Glomerular visceral epithelial cell (primary cell): ENCODE measurements at regions not wholly inside any gene's neighbourhood (a gene's known extent, or its start where the extent isn't known, plus 50 kb on each side); places are given as distances from the start of the nearest gene placed in this dataset.

Source experiments
- DNase-seq: peaks from one replicate; pipeline ENCODE4 v3.0.0-alpha.2; 2016; ENCODE audit errors: extremely low spot score

- DNase-seq = no peak
Observed at GRCh38 chr20:40769677-40770285, 80.7 kb upstream of the MAFB start.

- no peak for DNase-seq
Observed at GRCh38 chr20:40770564-40771307, 81.7 kb upstream of the MAFB start.

DNA sequence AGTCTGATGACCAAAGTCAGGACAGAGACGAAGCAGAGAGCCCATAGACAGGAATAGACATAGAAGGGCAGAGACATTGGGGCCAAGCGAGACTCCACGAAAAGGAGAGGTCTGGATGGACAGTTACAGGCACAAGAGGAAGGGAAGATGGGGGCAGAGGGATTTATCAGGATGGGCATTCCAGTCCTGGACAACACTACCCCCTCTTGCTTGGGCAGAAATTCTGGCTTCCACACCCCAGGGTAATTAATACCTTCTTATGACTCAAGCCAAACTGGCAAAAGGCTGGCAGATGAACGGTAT, 82.2 kb upstream of the MAFB start:
- DNase-seq = no peak

- DNase-seq = no peak
Observed at GRCh38 chr20:40771848-40772511, 82.9 kb upstream of the MAFB start.

DNA sequence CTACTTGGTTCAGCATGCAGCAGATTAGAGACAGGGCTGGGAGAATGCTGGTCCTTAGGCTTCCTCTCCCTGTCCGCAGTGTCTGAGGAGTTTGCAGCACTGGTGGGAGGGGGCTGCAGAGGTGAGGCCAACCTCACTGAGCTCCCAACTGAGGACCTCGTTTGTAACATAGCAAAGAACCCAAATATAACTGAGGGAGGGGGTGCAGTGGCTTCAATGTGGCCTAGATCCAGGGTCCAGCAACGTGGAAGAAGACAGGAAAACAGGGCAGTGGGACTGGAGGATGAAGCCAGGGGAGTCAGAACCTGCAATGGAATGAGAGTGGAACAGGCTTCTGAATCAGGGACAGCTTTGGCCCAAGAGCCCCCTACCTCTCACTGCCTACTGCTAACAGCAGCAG, 84.3 kb upstream of the MAFB start:
- no peak for DNase-seq

GRCh38 chr20:40774252-40774651, 85.2 kb upstream of the MAFB start:
- DNase-seq = no peak

DNA sequence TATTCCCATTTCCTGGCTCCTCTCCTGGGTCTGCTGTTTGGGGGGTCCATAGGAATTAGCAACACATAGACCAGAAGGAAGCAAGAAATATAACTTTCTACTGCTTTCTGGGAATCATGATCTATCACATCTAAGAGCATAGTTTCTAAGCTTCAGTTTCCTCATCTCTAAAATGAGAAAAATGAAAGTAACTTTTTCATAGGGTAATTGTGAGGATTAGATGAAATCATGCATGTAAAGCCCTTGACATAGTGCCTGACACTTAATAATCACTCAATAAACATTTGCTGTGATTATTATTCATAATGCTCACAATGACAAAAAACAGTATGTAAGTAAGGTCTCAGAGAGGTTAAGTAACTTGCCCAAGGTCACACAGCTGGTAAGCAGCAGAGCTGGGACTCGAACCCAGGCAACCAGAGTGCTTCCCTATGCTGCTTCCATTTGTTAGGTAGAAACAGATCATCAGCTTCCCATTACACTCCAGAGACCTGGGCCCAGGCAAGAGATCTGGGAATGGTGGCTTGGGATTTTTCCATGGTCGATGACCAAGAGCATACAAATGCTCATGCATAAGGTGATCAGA, 86.6 kb upstream of the MAFB start:
- DNase-seq = no peak

GRCh38 chr20:40776466-40777457, 87.7 kb upstream of the MAFB start:
- no peak for DNase-seq

GRCh38 chr20:40777653-40778052, 88.6 kb upstream of the MAFB start:
- DNase-seq = no peak

DNA sequence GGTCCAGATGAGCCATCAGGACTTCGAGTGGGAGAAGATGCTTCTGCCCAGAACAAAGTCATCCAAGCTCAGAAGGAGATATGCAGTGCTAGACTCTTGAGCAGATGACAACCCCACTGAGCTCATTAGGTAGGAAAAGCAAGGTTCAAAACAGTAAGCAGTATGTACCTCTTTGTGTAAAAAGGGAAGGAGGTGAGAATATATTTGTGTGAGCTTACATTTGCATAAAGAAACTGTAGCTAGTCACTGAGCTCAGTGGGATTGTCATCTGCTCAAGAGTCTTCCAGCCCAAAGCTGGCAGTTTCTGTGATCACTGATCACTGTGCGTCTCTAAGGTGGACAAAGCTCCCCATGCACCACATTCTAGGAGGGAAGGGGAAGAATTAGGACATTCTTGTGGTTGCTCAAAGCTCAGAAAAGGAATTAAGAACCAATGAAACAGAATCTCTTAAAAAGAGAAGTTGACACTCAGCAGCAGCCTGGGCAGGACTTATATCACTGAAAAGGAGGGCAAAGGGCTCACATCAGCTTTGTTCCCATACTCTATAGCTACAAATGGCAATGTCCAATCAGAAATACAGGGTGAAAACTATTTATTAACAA, 90.0 kb upstream of the MAFB start:
- no peak for DNase-seq

- DNase-seq = no peak
Observed at GRCh38 chr20:40781327-40782042, 92.4 kb upstream of the MAFB start.

- DNase-seq = no peak
Observed at GRCh38 chr20:40782043-40782368, 93.0 kb upstream of the MAFB start.

DNA sequence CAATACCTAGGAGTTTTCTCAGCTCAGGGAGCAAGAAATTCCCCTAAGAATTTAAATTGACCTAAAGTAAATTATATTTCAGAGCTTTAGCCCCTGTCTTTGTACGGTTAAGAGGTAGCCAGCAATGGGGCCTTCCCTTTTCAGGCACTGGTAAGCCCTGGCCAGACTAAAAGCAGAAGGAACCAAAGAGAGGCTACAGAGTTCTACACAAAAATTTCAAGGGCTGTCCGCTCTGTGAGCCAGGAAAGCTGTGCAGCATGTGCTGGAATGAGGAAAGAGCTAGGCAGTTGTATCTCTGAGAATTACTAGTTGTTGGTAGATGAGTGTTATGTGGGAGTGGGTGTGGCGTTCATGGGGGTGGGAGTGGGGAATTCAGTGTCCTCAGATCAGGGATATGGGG, 96.3 kb upstream of the MAFB start:
- no peak for DNase-seq

DNA sequence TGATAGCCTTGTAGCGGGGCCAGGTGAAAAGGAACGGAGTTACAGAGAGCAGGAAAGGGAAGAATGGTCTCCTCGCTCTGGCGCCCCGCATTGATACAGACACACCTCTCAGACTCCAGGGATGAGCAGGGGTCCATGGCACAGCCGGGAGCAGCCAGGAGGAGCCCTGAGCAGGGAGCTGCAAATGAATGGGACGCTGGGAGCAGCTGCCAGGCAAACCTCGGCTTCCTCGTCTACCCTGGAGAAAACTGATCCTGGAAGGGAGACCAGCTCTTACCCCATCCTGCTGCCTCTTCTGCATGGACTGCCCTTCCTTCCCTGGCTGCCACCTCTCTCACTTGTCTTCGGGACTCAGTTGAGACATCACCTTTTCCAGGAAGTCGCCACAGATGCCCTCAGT, 97.3 kb upstream of the MAFB start:
- DNase-seq = no peak

DNA sequence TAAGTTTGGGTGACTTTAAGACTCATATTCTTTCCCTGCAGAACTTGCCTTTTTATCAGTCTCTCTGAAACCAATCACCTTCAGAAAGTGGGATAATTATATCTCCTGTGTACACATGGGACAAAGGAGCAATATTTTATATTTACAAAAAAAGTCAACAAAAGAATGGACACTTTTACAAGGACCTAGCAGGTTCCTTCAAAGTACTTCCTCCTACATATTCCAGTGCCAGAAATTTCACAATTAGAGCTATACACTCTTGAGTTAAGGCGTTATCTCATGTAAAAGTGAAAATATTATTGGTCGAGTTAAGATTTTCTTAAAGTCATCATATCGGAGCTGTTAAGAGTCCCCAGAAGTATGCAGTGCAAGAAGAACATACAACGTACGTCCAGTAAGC, 98.9 kb upstream of the MAFB start:
- no peak for DNase-seq

- no peak for DNase-seq
Observed at GRCh38 chr20:40797425-40797824, 108.4 kb upstream of the MAFB start.

- DNase-seq = no peak
Observed at GRCh38 chr20:40798066-40798465, 109.0 kb upstream of the MAFB start.

GRCh38 chr20:40802886-40803285, 113.8 kb upstream of the MAFB start:
- no peak for DNase-seq

- DNase-seq = no peak
Observed at GRCh38 chr20:40803381-40803780, 114.3 kb upstream of the MAFB start.

DNA sequence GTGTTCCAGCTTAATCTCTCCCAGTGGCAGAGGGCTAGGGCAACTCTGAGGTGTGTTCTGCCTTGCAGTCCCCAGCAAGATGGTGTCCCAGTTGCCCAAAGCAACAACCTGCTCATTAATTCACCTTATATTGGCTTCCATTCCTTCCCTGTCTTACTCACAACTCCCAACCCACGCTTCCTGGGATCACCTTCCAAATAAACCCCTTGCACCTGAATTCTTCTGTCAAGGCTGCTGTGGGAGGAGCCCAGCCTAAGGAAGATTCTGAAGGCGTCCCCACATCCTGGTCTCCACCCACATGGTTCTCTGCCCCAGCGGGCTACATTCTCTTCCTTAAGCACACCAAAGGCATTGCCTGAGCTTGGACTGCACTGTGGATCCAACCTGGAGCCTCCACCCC, 116.6 kb upstream of the MAFB start:
- no peak for DNase-seq
